ENCODE measurements at regions not wholly inside any gene's neighbourhood (a gene's known extent, or its start where the extent isn't known, plus 50 kb on each side); places are given as distances from the start of the nearest gene placed in this dataset.

- intact Hi-C loops (cut with micrococcal nuclease): loop anchor here (5.0 kb wide), 1 partner anchor 458 kb away; no protein-coding TSS in a partner anchor
- ChIA-PET CTCF (interaction anchor here (4.6 kb wide), 1 partner anchor 536 kb away, joined by 37 read pairs; no protein-coding TSS in a partner anchor), RAD21 (ENCODE audit: low non-redundant PET in 1 of 2, low total read pairs in 2 of 2, uncharacterized antibody in 2 of 2, unreplicated experiment in 2 of 2) (no interaction called here), POLR2A (no interaction called here)
- no TSS peak for BruUV-seq (replicated peaks)
- Histone ChIP-seq H3K4me1 (ENCODE audit: control insufficient read depth in 1 of 2, insufficient read depth in 2 of 2, low read length in 2 of 2) (peaks cover 0 to 7% of the 10 kb centered on the region in 2 experiments; a peak in 1 of 4 replicates), H3K9ac (ENCODE audit: low read length) (no peak overlapping the region), H3K27ac (ENCODE audit: low read depth, low read length) (no peak overlapping the region), H3K9me2 (ENCODE audit: insufficient read depth) (no peaks in the 10 kb centered on the region), H3K79me2 (ENCODE audit: insufficient read depth, low read length) (no peaks in the 10 kb centered on the region), H2AFZ (ENCODE audit: low read depth, low read length, poor library complexity, severe bottlenecking) (no peak overlapping the region), H3K36me3 (ENCODE audit: control insufficient read depth in 1 of 2, insufficient read depth in 2 of 2, low read length in 2 of 2) (no peaks in the 10 kb centered on the region), H3K9me3 (ENCODE audit: control insufficient read depth in 1 of 2, insufficient read depth in 1 of 2, low read depth in 1 of 2, low read length in 2 of 2) (no peaks in the 10 kb centered on the region), H3K4me2 (ENCODE audit: low read length) (no peak overlapping the region), H3K27me3 (ENCODE audit: insufficient read depth, low read length) (peaks cover 10% of the 10 kb centered on the region; the same call in 1 of the 2 replicates), H3K4me3 (replicated peaks in 1 of 2; ENCODE audit: low read depth in 1 of 2, low read length in 2 of 2) (no peak overlapping the region), H4K20me1 (ENCODE audit: insufficient read depth) (no peaks in the 10 kb centered on the region)
- TF ChIP-seq CEBPB (IDR thresholded peaks at IDR 0.05; ENCODE audit: low read depth) (no peak), ZFX (IDR thresholded peaks at IDR 0.05) (no peak), SP1 (IDR thresholded peaks at IDR 0.05; ENCODE audit: low read depth) (no peak), FOSL1 (IDR thresholded peaks at IDR 0.05; ENCODE audit: low read depth) (no peak), SRF (IDR thresholded peaks at IDR 0.05; ENCODE audit: low read depth) (no peak), EZH2 (IDR thresholded peaks at IDR 0.05) (no peak), SIN3A (IDR thresholded peaks at IDR 0.05; ENCODE audit: low read depth) (no peak), REST (IDR thresholded peaks at IDR 0.05; ENCODE audit: low read depth) (no peak), TCF7L2 (IDR thresholded peaks at IDR 0.05; ENCODE audit: borderline replicate concordance, extremely low read depth, insufficient read depth, insufficient read length) (no peak), EZH2phosphoT487 (IDR thresholded peaks at IDR 0.05; ENCODE audit: borderline replicate concordance) (no peak)
- ATAC-seq (no peak), DNase-seq (ENCODE audit: low read depth, low spot score) (no peak)
These were observed 72.5 kb upstream of the KCNMA1 start for GRCh38 chr10:77710081-77710551.
